HepG2 (cell line): ENCODE measurements at regions not wholly inside any gene's neighbourhood (a gene's known extent, or its start where the extent isn't known, plus 50 kb on each side); places are given as distances from the start of the nearest gene placed in this dataset.
"Not testable (repeated sequence)": the region's sequence is repeated elsewhere in the genome, so short reads cannot be mapped to it uniquely, and the experiment has no call there.

Experiments
- ATAC-seq: fragments of 200-7000 bp; cut with Tn5 transposase; 3 replicates; pipeline ENCODE4 v1.9.1; 2020; ENCODE audit warnings: mild to moderate bottlenecking, moderate library complexity
- BruUV-seq: library from RNA; stranded (reverse); fragments of 400-500 nt; replicated peaks from 2 replicates; lab custom pipeline; 2021; lab: Mats Ljungman, UMichigan
- CTCF ChIA-PET: fragments of 300-600 bp; formaldehyde crosslinking; extraction: SDS; loops from one replicate; lab custom pipeline; 2021; ENCODE audit warnings: low total read pairs, inconsistent platforms, low intra/inter-chr PET ratio; lab: Yijun Ruan, JAX
- POLR2A ChIA-PET: fragments of 350-600 bp; sonication (Branson Sonifier 250); formaldehyde crosslinking; loops from one replicate; lab custom pipeline; 2020; ENCODE audit warnings: antibody characterized with exemption, inconsistent platforms; lab: Yijun Ruan, JAX
- DNase-seq: peaks from one replicate; pipeline ENCODE4 v3.0.0-alpha.2; 2015; ENCODE audit warnings: low spot score
- FAIRE-seq: peaks from 3 replicates; lab custom pipeline; 2011; peaks lifted over from hg19 to GRCh38; lab: Jason Lieb, UNC
- H2AFZ ChIP-seq: one replicate; pipeline ENCODE4 v1.6.1; 2011; ENCODE audit warnings: low read length, inconsistent platforms
- H3K27ac ChIP-seq: fragments of 300-600 bp; 3 replicates; pipeline ENCODE4 v1.8.0; 2011; ENCODE audit warnings: mixed run types, mild to moderate bottlenecking, mixed read lengths, low read length, inconsistent platforms; ENCODE audit not compliant: insufficient read depth; ENCODE audit errors: extremely low read length
- H3K27me3 ChIP-seq, 2 experiments: fragments of 200-600 bp in 1 of 2; 2 replicates in 1 of 2; 3 replicates in 1 of 2; pipeline versions ENCODE4 v1.6.0 to v1.8.0; 2011; ENCODE audit warnings: low read length in 2 of 2, mild to moderate bottlenecking in 2 of 2, moderate library complexity in 2 of 2, inconsistent platforms in 1 of 2; ENCODE audit not compliant: insufficient read depth in 2 of 2, control insufficient read depth in 1 of 2
- H3K36me3 ChIP-seq, 2 experiments: fragments of 200-600 bp in 1 of 2; replicated peaks in 1 of 2; 2 replicates in 1 of 2; 3 replicates in 1 of 2; pipeline versions ENCODE4 v1.5.1 to v1.8.0; 2011; ENCODE audit warnings: low read length in 2 of 2, inconsistent platforms in 1 of 2; ENCODE audit not compliant: insufficient read depth in 2 of 2, control insufficient read depth in 1 of 2
- H3K4me1 ChIP-seq: 2 replicates; pipeline ENCODE4 v1.5.1; 2012; ENCODE audit warnings: low read length, inconsistent platforms; ENCODE audit not compliant: insufficient read depth
- H3K4me2 ChIP-seq: 2 replicates; pipeline ENCODE4 v1.6.0; 2011; ENCODE audit warnings: low read depth, low read length, inconsistent platforms
- H3K4me3 ChIP-seq, 3 experiments: fragments of 200-600 bp in 1 of 3; sonication (generic), shearing (Covaris generic) in 1 of 3; replicated peaks in 1 of 3; 2 replicates each; pipeline ENCODE4 v1.5.1; 2011 to 2016; ENCODE audit warnings: low read length in 3 of 3, inconsistent platforms in 2 of 3, low read depth in 2 of 3, mild to moderate bottlenecking in 2 of 3, control low read depth in 1 of 3, mixed read lengths in 1 of 3; ENCODE audit not compliant: insufficient read depth in 1 of 3
- H3K79me2 ChIP-seq: one replicate; pipeline ENCODE4 v1.6.1; 2011; ENCODE audit warnings: low read length, inconsistent platforms; ENCODE audit not compliant: insufficient read depth
- H3K9ac ChIP-seq: 2 replicates; pipeline ENCODE4 v1.6.0; 2011; ENCODE audit warnings: mild to moderate bottlenecking, low read depth, low read length, inconsistent platforms; ENCODE audit not compliant: insufficient read depth
- H3K9me3 ChIP-seq: 2 replicates; pipeline ENCODE4 v1.5.1; 2012; ENCODE audit warnings: mild to moderate bottlenecking, low read length
- H4K20me1 ChIP-seq: 2 replicates; pipeline ENCODE4 v1.6.0; 2011; ENCODE audit warnings: inconsistent platforms, mild to moderate bottlenecking, low read length, moderate library complexity; ENCODE audit not compliant: insufficient read depth
- ZNF710 ChIP-seq: sonication (generic); formaldehyde crosslinking; IDR thresholded peaks from 2 replicates; pipeline ENCODE4 v1.5.0; 2020; ENCODE audit warnings: mild to moderate bottlenecking, missing genetic modification reagents, borderline replicate concordance
- WGBS: methylation state at CpG from one replicate; pipeline ENCODE4 v1.1.6; 2017; ENCODE audit warnings: low lambda C conversion rate; 5-methylcytosine and 5-hydroxymethylcytosine counted together
- in situ Hi-C: cut with HindIII; loops from 2 replicates; pipeline ENCODE4 v1.10.0; 2017; ENCODE audit warnings: low pct_unique_long_range_greater_than_20kb; ENCODE audit not compliant: extremely low pct_ligation_motif_present
- intact Hi-C: fragments of 100-400 bp; cut with micrococcal nuclease; formaldehyde crosslinking; loops from one replicate; pipeline ENCODE4 v1.10.0; 2022; ENCODE audit not compliant: unreplicated experiment

DNA sequence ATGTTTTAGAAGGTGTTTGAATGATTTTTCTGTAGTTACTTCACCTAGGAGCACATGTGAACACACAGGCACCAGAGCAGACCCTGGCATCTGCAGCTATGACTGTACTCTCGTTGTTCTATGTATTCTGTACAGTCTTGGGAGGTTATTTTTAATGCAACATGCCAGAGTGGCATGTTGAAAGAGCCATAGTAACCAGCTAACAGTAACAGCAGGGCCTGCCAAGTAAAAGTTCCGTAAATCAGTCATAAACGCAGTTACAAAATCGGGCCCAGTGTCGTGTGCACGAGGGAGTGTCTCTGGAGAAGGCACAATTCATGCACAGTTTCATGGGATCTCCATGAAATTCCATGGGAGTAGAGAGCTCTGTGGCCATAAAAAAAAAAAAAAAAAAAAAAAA lies 108.3 kb upstream of the CDK6 start:
- in situ Hi-C loops = no loop called here
- H4K20me1 ChIP-seq = no peaks in the 10 kb centered on the region

DNA sequence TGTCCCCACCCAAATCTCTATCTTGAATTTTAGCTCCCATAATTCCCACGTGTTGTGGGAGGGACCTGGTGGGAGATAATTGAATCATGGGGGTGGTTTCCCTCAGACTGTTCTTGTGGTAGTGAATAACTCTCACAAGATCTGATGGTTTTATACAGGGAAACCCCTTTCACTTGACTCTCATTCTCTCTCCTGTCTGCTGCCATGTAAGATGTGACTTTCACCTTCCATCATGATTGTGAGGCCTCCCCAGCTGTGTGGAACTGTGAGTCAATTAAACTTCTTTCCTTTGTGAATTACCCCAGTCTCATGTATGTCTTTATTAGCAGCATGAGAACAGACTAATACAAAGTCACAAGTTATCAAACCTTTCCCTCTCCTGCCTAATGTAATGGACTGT lies 106.3 kb upstream of the CDK6 start:
- peaks cover 0 to 22% of the 10 kb centered on the region in 2 experiments; a peak in 2 of 5 replicates for H3K27me3 ChIP-seq
- BruUV-seq, H2AFZ ChIP-seq, H3K4me3 ChIP-seq, H3K4me1 ChIP-seq, H3K36me3 ChIP-seq, CTCF ChIA-PET, H3K27ac ChIP-seq, DNase-seq, H3K79me2 ChIP-seq, H3K9ac ChIP-seq, in situ Hi-C loops, H3K9me3 ChIP-seq, H4K20me1 ChIP-seq, intact Hi-C loops, FAIRE-seq, ATAC-seq, POLR2A ChIA-PET, H3K4me2 ChIP-seq: not testable (repeated sequence)
- 0% methylated on average over 1 of the region's 1 CpG for WGBS

More for the DNA sequence above, 108.3 kb upstream of the CDK6 start:
- no peaks in the 10 kb centered on the region for H3K9me3 ChIP-seq
- no peak for FAIRE-seq
- no peak overlapping the region for H3K4me3 ChIP-seq
- no peak overlapping the region for H3K27ac ChIP-seq
- intact Hi-C loops = no loop called here
- no peak for ATAC-seq
- POLR2A ChIA-PET = no interaction called here
- DNase-seq = no peak
- TF ChIP-seq ZNF710 = no peak
- TF ChIP-seq, all 625 proteins: peak for 0
- Histone ChIP-seq H3K27me3 (peaks cover 0 to 24% of the 10 kb centered on the region in 2 experiments; a peak in 2 of 5 replicates), H2AFZ (no peak overlapping the region), H3K9ac (no peak overlapping the region), H3K4me2 (no peak overlapping the region), H3K79me2 (no peaks in the 10 kb centered on the region), H3K4me1 (no peaks in the 10 kb centered on the region), H3K36me3 (no peaks in the 10 kb centered on the region)
- BruUV-seq = no TSS peak
- 30% methylated on average over 6 of the region's 6 CpGs for WGBS
- CTCF ChIA-PET = no interaction called here
